ENCODE measurements at regions not wholly inside any gene's neighbourhood (a gene's known extent, or its start where the extent isn't known, plus 50 kb on each side); places are given as distances from the start of the nearest gene placed in this dataset.

GRCh38 chr12:107283652-107284051 is 190.3 kb upstream of the CRY1 start:
- DNase-seq: no peak

GRCh38 chr12:107284692-107285091 is 191.3 kb upstream of the CRY1 start:
- DNase-seq: no peak

DNA sequence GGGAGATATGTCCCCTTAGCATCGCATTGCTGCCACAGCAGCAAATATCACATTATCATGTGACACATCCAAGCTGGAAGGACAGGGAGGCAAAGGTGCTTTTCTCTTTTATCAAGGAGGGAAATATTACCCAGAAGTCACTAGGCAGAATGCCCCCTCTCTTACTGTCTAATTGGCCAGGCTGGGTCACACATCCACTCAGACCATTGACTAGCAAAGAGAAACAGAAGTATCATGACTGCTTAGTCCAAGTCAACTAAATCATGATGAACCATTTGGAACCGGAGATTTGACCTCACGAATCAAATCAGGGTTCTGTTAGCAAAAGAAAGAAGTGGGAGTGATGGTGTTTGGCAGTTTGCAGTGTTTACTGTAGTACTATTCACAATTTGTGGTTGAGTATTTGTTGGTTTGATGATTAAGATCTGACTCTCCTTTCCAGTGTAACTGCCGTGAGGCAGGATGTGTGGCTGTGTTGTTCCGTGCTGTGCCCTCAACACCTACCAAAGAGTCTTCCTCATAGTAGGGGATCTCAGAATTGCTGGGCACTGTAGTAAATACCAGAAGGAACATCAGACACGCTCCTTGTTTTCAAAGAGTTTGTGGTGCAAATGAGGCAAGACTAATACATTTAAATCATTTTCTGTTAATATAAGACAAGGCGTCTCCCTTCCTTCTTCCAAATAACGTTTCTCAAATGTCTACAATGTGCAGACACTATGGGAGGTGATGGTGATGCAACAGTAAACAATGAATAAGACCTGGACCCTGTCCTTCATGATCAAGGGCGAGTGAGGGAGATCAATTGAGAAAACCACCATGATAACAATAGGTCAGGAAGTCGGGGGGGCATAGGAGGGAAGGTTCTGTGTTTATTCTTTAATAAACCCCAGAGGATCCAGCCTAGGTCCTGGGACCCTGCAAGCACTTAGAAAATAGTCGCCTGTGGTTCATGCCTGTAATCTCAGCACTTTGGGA is 194.4 kb upstream of the CRY1 start:
- no peak for DNase-seq

GRCh38 chr12:107288414-107289127 is 195.2 kb upstream of the CRY1 start:
- DNase-seq: no peak

DNA sequence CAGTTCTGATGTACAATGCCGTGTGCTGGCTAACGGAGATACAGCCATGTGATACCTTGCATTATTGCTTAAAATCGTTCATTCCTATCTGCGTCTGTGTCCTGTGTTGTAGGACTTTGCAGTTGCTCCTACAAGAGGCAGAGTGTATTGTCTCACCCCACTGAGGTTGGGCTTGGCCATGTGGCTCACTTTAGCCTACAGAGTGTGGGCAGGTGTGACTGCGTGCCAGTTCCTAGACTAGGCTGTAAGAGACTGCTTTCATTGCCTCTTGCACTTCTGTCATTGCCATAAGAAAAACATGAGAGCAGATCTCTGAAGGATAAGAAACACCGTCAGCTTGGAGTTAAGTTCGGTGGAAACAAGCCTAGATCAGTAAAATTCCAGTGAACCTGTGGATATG is 197.7 kb upstream of the CRY1 start:
- no peak for DNase-seq

GRCh38 chr12:107296681-107297089 is 203.3 kb upstream of the CRY1 start:
- no peak for DNase-seq

DNA sequence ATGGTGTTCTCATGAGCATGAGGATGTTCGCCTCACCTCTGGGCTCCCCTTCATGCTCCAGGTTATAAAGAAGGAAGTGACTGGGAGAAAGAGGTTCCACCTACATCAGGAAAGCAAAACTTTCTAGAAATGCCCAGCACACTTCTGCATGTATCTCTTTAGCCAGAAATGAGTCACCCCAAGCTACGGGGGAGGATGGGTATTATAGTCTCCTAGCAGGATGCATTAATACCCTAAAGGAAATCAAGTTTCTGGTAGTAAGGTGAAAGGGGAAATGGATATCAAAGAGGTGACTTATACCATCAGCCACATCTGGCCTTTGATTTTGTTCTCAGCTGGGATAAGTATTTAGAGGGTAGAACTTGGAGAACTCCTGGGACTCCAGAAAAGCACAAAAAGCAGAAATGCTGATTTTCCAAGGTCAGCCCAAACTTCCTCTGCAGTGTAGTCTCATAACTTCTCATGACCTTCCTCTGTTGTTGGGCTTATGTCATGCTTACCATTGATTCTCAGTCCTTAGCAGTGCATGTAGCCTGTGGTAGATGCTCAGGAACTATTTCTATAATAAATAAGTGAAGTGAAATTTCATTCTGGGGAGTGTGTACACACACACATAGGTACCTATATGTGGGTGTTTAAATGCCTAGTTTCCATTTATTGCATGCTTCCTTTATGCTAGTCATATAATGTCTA is 209.4 kb upstream of the CRY1 start:
- no peak for DNase-seq

GRCh38 chr12:107304588-107305532 is 211.5 kb upstream of the CRY1 start:
- no peak for DNase-seq

DNA sequence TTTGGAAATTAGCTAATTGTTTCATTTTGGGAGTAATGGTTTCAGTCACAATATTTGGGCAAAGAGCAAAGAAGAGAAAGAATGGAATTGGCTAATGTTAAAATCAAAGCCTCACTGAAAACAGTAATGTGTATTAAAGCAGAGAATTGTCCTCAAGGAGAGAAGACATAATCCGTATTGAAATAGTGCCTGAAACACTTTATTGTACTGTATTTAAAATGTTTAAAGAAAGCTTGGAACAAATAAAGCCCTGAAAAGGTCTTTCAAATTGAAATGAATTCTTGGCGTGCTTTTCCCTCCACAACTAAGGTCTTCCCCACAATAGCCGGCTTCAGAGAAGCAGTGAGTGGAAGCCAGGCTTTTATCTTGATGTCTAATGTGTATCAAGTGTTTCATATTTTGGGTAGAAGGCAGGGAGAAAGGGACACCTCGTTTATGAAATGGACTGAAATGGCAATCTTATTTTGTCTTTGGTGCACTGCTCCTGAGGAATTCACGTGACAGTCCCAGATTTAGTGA is 212.9 kb upstream of the CRY1 start:
- no peak for DNase-seq

DNA sequence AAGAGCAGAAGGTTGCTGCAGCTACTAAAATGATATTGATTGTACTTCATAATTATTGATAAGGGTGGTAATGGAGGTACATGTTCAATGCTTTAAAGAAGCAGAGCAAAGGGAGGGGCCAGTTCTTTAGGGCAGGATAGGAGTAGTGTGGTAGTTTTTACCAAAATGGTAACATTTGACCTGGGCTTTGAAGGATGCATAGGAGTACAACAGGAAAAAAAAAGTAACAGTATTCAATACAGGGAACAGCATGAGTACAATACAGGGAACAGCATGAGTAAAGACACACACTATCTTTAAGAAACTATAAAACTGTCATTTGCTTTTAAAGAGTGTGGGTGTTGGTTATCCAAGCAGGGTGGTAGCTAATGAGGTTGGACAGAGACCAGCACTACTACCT is 215.0 kb upstream of the CRY1 start:
- no peak for DNase-seq

DNA sequence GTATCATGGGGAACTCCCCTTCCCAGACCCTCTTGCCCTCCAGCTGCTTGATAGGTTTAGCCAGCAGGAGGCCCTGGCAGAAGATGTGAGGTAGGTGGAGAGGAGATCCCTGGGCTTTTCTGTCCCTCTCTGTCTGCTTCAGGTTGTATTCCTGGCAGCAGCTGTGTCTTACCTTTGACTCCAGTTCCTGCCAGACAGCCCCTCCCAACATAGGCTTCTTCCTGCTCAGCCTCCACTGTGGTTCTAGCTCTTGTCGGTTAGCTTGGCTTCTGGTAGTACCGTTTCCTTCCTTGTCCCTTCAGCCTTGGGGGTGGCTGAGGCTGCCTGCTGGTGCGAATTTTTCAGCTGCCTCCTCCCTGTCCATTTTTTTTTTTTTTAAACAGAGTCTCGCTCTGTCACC is 215.7 kb upstream of the CRY1 start:
- DNase-seq: no peak

DNA sequence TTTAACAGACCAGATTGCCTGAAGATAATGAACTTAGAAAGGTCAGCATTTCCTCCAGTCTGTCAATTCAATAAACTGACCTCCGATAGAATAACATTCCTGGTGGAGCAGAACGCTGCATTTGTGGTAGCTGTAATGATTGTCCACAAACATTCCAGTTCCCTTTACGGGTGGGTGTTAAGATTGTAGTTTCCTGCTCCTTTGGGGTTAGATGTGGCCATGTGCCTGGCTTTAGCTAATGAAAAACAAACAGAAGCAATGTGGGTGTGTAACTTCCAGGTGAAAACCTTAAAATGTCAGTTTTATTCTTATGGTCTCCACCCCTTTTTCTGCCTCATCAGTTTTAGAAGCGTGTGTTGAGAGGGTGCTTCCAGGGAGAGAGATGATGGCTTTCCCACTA is 217.3 kb upstream of the CRY1 start:
- DNase-seq: no peak

DNA sequence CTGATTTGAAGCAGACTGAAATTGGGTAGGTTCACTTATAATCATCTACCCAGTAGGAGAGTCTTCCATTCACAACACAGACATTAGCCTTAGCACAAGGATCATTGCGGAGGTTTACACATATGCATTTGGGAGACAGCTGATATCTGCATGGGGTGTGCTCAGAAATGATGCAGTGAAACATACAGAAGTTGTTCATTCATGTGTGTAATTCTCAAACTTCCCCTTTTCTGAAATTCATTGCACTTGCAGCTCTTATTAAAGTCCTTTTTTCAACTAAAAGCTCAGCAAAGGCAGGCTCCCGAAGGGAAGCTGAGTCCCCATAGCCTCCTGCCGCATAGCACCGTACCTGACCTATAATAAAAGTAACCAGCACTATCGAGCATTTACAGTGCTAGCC is 218.3 kb upstream of the CRY1 start:
- no peak for DNase-seq

DNA sequence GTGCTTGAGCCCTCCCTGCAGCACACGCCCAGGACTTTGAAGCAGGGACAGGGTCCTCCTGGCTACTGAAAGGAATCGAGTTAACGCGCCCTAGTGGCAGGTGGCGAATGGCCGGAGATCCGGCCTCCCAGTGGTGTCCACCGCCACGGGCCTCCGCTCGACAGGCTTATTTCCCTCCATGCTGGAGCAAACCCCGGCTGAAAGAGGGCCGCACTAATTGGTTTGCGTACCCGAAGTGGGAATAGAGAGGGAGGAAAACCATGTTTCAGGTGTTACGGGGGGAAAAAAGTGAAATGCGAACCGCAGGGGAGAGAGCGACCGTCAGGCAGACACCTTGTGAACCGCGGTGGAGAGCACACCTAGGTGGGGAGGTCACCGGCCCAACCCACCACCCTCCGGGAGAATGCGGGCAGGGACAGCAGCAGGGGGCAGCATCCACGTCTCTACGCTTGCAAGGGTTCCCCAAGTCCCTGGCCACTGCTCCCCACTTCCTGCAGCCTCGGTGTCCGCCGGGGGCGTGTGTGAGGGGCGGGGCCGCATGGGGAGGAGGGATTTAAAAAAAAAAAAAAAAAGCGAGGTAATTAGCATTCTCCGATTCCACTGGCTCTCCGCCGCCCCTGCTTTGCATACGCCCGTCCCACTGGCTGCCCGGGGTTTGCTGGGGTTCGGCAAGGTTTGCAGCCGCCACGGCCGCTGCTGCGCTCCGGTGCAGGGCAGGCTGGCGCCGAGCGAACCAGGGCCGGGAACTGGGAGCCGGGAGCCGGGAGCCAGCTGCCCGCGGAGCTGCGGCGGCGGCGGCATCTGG is 224.6 kb upstream of the CRY1 start:
- DNase-seq: peak; percentile 7

DNA sequence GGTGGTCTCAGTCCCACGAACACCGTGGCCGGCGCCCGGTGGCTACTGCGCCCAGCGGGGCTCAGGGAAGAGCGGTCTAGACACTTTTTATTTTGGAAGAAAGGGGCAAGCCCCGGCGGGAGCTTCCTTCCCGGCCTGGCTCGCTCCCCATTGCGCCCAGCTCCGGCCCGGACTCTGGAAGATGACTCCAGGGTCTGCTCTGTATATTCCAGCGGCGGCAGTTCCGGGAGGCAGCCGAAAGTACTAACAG is 225.1 kb upstream of the CRY1 start:
- DNase-seq: no peak

GRCh38 chr12:107318806-107319532 is 225.6 kb upstream of the CRY1 start:
- DNase-seq: no peak

- DNase-seq: no peak
Measured at GRCh38 chr12:107319533-107320032, 226.2 kb upstream of the CRY1 start.

DNA sequence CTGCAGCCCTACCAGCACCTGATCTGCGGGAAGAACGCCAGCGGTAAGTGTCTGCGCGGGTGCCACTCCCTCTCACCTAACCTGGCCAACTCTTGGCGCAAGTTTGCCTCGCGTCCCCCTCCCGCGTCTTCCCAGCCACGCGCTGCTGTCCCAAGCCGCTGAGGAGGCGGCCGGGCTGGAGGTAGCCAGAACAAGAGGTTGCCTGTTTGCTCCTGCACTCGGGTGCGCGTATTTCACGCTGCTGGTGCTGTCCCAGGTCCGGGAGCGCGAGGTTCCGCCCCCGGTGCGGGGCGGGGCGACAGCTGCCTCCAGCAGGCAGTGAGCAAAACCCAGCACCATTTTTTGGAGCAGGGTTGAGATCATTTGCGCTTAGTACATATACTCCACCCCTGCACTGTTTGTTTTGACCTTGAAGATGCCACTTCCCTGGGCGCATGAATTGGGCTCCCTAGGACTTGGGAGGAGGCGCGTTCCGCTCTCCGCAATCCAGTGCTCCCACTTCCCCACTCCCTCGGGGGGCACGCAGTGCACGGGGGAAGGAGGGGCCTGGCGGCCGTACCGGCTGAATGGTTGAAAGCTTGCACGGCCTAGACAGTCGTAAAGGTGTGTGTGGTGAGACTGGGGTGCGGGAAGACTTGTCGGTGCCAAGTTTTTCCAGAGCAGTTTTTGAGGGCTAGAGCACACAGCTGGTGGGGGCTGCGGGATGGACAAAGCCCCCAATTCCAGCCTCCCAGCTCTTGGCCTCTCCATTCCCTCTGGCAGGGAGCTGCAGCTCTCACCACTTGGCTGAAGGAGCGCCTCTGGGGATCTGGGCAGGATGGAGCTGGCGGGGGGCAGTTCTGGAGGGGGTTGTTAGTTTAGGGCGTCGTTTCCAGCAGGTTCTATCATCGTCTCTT is 226.9 kb upstream of the CRY1 start:
- DNase-seq: no peak

DNA sequence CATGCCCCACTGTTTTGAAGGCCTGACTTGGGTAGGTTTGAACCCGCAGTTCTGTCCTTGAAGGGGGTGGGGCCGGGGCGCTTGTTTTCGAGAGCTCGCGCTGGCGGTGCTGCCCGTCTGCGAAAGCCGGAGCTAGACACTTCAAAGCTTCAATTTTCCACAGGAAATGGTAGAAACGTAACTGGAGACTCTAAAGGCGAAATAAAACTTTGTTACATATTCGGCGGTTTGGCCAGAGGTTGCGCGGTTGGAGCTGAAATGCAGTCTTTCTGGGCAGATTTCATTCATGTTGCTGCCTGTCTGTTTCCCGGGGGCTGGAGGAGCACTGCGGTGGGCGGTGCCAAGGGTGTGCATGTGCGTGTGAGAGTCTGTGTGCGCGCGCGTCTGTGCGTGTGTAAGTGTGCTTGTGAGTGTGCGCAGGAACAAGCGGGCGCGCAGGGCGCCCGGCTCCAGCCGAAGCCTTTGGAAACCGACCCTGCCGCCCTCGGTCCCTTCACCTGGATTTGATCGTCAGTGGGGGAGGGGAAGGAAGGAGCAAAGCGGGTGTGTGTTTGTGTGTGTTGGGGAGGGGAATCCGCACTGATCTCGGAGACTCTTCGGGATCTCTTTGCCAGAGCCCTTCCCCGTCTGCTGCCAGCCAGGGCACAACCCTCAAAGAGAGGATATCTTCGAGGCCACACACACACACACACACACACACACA is 227.7 kb upstream of the CRY1 start:
- DNase-seq: no peak

Data from GOT3 (cell line).